ENCODE measurements at regions not wholly inside any gene's neighbourhood (a gene's known extent, or its start where the extent isn't known, plus 50 kb on each side); places are given as distances from the start of the nearest gene placed in this dataset.

- 69% methylated on average over 2 of the region's 2 CpGs for WGBS
- H3K27me3 ChIP-seq (ENCODE audit: control insufficient read depth in 4 of 4, insufficient read depth in 4 of 4, low read length in 3 of 4), result peaks cover 0 to under 1% (median 0%) of the 10 kb centered on the region in 4 donors
- no peaks in the 10 kb centered on the region for H3K4me1 ChIP-seq (ENCODE audit: control insufficient read depth in 4 of 4, insufficient read depth in 4 of 4, low read length in 3 of 4)
- H3K4me3 ChIP-seq (ENCODE audit: low read depth in 1 of 3, low read length in 3 of 3), result no peak overlapping the region
- H3K36me3 ChIP-seq (ENCODE audit: control insufficient read depth in 4 of 4, insufficient read depth in 3 of 4, low read depth in 1 of 4, low read length in 3 of 4), result no peaks in the 10 kb centered on the region
- no peak overlapping the region for H3K9ac ChIP-seq (ENCODE audit: low read depth in 1 of 2, low read length in 2 of 2)
- no peak for DNase-seq (ENCODE audit: low spot score)
- TF ChIP-seq NR2F2 (IDR thresholded peaks at IDR 0.05), result no peak
- TF ChIP-seq FOXA1 (IDR thresholded peaks at IDR 0.05), result no peak
- TF ChIP-seq GABPA (IDR thresholded peaks at IDR 0.05 in 1 of 2, conservative IDR thresholded peaks at IDR 0.05 in 1 of 2), result no peak
- TF ChIP-seq, protein P1, sequence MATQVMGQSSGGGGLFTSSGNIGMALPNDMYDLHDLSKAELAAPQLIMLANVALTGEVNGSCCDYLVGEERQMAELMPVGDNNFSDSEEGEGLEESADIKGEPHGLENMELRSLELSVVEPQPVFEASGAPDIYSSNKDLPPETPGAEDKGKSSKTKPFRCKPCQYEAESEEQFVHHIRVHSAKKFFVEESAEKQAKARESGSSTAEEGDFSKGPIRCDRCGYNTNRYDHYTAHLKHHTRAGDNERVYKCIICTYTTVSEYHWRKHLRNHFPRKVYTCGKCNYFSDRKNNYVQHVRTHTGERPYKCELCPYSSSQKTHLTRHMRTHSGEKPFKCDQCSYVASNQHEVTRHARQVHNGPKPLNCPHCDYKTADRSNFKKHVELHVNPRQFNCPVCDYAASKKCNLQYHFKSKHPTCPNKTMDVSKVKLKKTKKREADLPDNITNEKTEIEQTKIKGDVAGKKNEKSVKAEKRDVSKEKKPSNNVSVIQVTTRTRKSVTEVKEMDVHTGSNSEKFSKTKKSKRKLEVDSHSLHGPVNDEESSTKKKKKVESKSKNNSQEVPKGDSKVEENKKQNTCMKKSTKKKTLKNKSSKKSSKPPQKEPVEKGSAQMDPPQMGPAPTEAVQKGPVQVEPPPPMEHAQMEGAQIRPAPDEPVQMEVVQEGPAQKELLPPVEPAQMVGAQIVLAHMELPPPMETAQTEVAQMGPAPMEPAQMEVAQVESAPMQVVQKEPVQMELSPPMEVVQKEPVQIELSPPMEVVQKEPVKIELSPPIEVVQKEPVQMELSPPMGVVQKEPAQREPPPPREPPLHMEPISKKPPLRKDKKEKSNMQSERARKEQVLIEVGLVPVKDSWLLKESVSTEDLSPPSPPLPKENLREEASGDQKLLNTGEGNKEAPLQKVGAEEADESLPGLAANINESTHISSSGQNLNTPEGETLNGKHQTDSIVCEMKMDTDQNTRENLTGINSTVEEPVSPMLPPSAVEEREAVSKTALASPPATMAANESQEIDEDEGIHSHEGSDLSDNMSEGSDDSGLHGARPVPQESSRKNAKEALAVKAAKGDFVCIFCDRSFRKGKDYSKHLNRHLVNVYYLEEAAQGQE (IDR thresholded peaks at IDR 0.05), result no peak
- no peak for TF ChIP-seq CTCF (IDR thresholded peaks at IDR 0.05; ENCODE audit: low read depth, low read length, missing input control)
- TF ChIP-seq SP1 (IDR thresholded peaks at IDR 0.05), result no peak
- no peak for TF ChIP-seq JUND (IDR thresholded peaks at IDR 0.05)
- TF ChIP-seq ZBTB33 (IDR thresholded peaks at IDR 0.05), result no peak
- TF ChIP-seq RXRA (IDR thresholded peaks at IDR 0.05), result no peak
- TF ChIP-seq HNF4G (IDR thresholded peaks at IDR 0.05), result no peak
- TF ChIP-seq, protein P2, sequence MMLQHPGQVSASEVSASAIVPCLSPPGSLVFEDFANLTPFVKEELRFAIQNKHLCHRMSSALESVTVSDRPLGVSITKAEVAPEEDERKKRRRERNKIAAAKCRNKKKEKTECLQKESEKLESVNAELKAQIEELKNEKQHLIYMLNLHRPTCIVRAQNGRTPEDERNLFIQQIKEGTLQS (IDR thresholded peaks at IDR 0.05), result no peak
- TF ChIP-seq EGR1 (IDR thresholded peaks at IDR 0.05; ENCODE audit: low read depth in 2 of 2), result no peak
- no peak for TF ChIP-seq YY1 (IDR thresholded peaks at IDR 0.05)
- no peak for TF ChIP-seq MAX (IDR thresholded peaks at IDR 0.05)
- no peak overlapping the region for H3K27ac ChIP-seq (ENCODE audit: low read depth in 1 of 2, low read length in 2 of 2)
- no peaks in the 10 kb centered on the region for H3K9me3 ChIP-seq (ENCODE audit: control insufficient read depth in 4 of 4, low read length in 3 of 4)
These were observed 639.2 kb downstream of the RFPL4B start for GRCh38 chr6:112986321-112986720.

DNA sequence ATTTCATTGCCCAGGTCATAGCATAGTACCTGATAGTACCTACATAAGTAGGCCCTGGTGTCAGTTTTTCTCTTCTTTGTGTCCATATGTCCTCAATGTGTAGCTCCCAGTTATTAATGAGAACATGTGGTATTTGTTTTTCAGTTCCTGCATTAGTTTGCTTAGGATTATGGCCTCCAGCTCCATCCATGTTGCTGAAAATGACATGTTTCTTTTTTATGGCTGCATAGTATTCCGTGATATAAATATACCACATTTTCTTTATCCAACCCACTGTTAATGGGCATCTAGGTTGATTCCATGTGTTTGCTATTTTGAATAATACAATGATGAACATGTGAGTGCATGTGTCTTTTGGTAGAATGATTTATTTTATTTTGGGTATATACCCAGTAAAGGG, 641.6 kb downstream of the RFPL4B start:
- H3K4me1 ChIP-seq (ENCODE audit: control insufficient read depth in 4 of 4, insufficient read depth in 4 of 4, low read length in 3 of 4), result no peaks in the 10 kb centered on the region
- no peaks in the 10 kb centered on the region for H3K36me3 ChIP-seq (ENCODE audit: control insufficient read depth in 4 of 4, insufficient read depth in 3 of 4, low read depth in 1 of 4, low read length in 3 of 4)
- H3K9ac ChIP-seq (ENCODE audit: low read depth in 1 of 2, low read length in 2 of 2), result no peak overlapping the region
- WGBS, result 97% methylated on average over 1 of the region's 1 CpG
- no peak for DNase-seq (ENCODE audit: low spot score)
- H3K9me3 ChIP-seq (ENCODE audit: control insufficient read depth in 4 of 4, low read length in 3 of 4), result no peaks in the 10 kb centered on the region
- no peak overlapping the region for H3K4me3 ChIP-seq (ENCODE audit: low read depth in 1 of 3, low read length in 3 of 3)
- no peak overlapping the region for H3K27ac ChIP-seq (ENCODE audit: low read depth in 1 of 2, low read length in 2 of 2)
- H3K27me3 ChIP-seq (ENCODE audit: control insufficient read depth in 4 of 4, insufficient read depth in 4 of 4, low read length in 3 of 4), result peaks cover 0 to 5% (median 0%) of the 10 kb centered on the region in 4 donors
- TF ChIP-seq MAX (IDR thresholded peaks at IDR 0.05) (no peak), SP1 (IDR thresholded peaks at IDR 0.05) (no peak), TAF1 (conservative IDR thresholded peaks at IDR 0.05) (no peak), GABPA (IDR thresholded peaks at IDR 0.05 in 1 of 2, conservative IDR thresholded peaks at IDR 0.05 in 1 of 2) (no peak), FOXA1 (IDR thresholded peaks at IDR 0.05) (no peak), FOXA2 (IDR thresholded peaks at IDR 0.05) (no peak), YY1 (IDR thresholded peaks at IDR 0.05) (no peak), CTCF (IDR thresholded peaks at IDR 0.05; ENCODE audit: low read depth, low read length, missing input control) (no peak), JUND (IDR thresholded peaks at IDR 0.05) (no peak), HNF4A (conservative IDR thresholded peaks at IDR 0.05) (no peak), RXRA (IDR thresholded peaks at IDR 0.05) (no peak)
- TF ChIP-seq, protein P2 (IDR thresholded peaks at IDR 0.05), result no peak
- TF ChIP-seq, protein P1 (IDR thresholded peaks at IDR 0.05), result no peak
